ENCODE measurements at regions not wholly inside any gene's neighbourhood (a gene's known extent, or its start where the extent isn't known, plus 50 kb on each side); places are given as distances from the start of the nearest gene placed in this dataset.

- Histone ChIP-seq H3K36me3 (ENCODE audit: low read depth) (no peaks in the 10 kb centered on the region), H3K4me2 (no peak overlapping the region), H3K9me3 (ENCODE audit: insufficient read depth, low read depth) (no peaks in the 10 kb centered on the region), H3K4me3 (no peak overlapping the region), H3K79me2 (ENCODE audit: low read depth) (no peaks in the 10 kb centered on the region), H3K27ac (no peak overlapping the region), H3K4me1 (replicated peaks; ENCODE audit: insufficient read depth) (no peaks in the 10 kb centered on the region), H4K20me1 (ENCODE audit: insufficient read depth) (no peaks in the 10 kb centered on the region), H3K27me3 (ENCODE audit: insufficient read depth, low read depth) (peaks cover 50% of the 10 kb centered on the region), H3F3A (ENCODE audit: insufficient read depth, low read depth) (no peaks in the 10 kb centered on the region), H3K9me2 (ENCODE audit: insufficient read depth) (no peaks in the 10 kb centered on the region), H2AFZ (no peak overlapping the region)
- ChIA-PET CTCF (no interaction called here), POLR2A (ENCODE audit: unreplicated experiment) (no interaction called here)
- no peak for DNase-seq
- intact Hi-C loops (cut with micrococcal nuclease; ENCODE audit: unreplicated experiment): no loop called here
- BruUV-seq (replicated peaks): no TSS peak
- no peak for TF ChIP-seq CTCF (conservative IDR thresholded peaks at IDR 0.05)
- no peak for TF ChIP-seq EZH2 (IDR thresholded peaks at IDR 0.05; ENCODE audit: low read depth)
Measured at GRCh38 chr17:77720946-77721845, 237.3 kb upstream of the TNRC6C start.

GRCh38 chr17:77721846-77722160, 236.7 kb upstream of the TNRC6C start:
- no peak for DNase-seq
- Histone ChIP-seq H3K9me2 (ENCODE audit: insufficient read depth) (no peaks in the 10 kb centered on the region), H3K4me1 (replicated peaks; ENCODE audit: insufficient read depth) (no peaks in the 10 kb centered on the region), H2AFZ (no peak overlapping the region), H3K4me2 (no peak overlapping the region), H3K36me3 (ENCODE audit: low read depth) (no peaks in the 10 kb centered on the region), H3K27me3 (ENCODE audit: insufficient read depth, low read depth) (peaks cover 57% of the 10 kb centered on the region), H3F3A (ENCODE audit: insufficient read depth, low read depth) (no peaks in the 10 kb centered on the region), H3K9me3 (ENCODE audit: insufficient read depth, low read depth) (no peaks in the 10 kb centered on the region), H3K79me2 (ENCODE audit: low read depth) (no peaks in the 10 kb centered on the region), H3K27ac (no peak overlapping the region), H3K4me3 (no peak overlapping the region), H4K20me1 (ENCODE audit: insufficient read depth) (no peaks in the 10 kb centered on the region)
- TF ChIP-seq EZH2 (IDR thresholded peaks at IDR 0.05; ENCODE audit: low read depth) (no peak), CTCF (conservative IDR thresholded peaks at IDR 0.05) (no peak)
- BruUV-seq (replicated peaks): no TSS peak
- intact Hi-C loops (cut with micrococcal nuclease; ENCODE audit: unreplicated experiment): no loop called here
- ChIA-PET POLR2A (ENCODE audit: unreplicated experiment) (no interaction called here), CTCF (no interaction called here)

- no peak for DNase-seq
- Histone ChIP-seq H3K27ac (no peak overlapping the region), H3K4me2 (no peak overlapping the region), H3K9me2 (ENCODE audit: insufficient read depth) (no peaks in the 10 kb centered on the region), H3K36me3 (ENCODE audit: low read depth) (no peaks in the 10 kb centered on the region), H3K4me3 (no peak overlapping the region), H3F3A (ENCODE audit: insufficient read depth, low read depth) (no peaks in the 10 kb centered on the region), H3K9me3 (ENCODE audit: insufficient read depth, low read depth) (no peaks in the 10 kb centered on the region), H3K4me1 (replicated peaks; ENCODE audit: insufficient read depth) (no peaks in the 10 kb centered on the region), H3K27me3 (ENCODE audit: insufficient read depth, low read depth) (peaks cover 58% of the 10 kb centered on the region), H4K20me1 (ENCODE audit: insufficient read depth) (no peaks in the 10 kb centered on the region), H2AFZ (no peak overlapping the region), H3K79me2 (ENCODE audit: low read depth) (no peaks in the 10 kb centered on the region)
- TF ChIP-seq EZH2 (IDR thresholded peaks at IDR 0.05; ENCODE audit: low read depth): no peak
- no peak for TF ChIP-seq CTCF (conservative IDR thresholded peaks at IDR 0.05)
- ChIA-PET CTCF (no interaction called here), POLR2A (ENCODE audit: unreplicated experiment) (no interaction called here)
- no TSS peak for BruUV-seq (replicated peaks)
- intact Hi-C loops (cut with micrococcal nuclease; ENCODE audit: unreplicated experiment): no loop called here
Measured at GRCh38 chr17:77722366-77722765, 236.1 kb upstream of the TNRC6C start.
